Activated B cell treated with CpG ODN at 0.5 μM for 24 hours (primary cell): ENCODE measurements at regions not wholly inside any gene's neighbourhood (a gene's known extent, or its start where the extent isn't known, plus 50 kb on each side); places are given as distances from the start of the nearest gene placed in this dataset.

ENCODE experiments used
- ATAC-seq: fragments of 200-7000 bp; cut with Tn5 transposase; one replicate; pipeline ENCODE4 v1.10.0; 2021; ENCODE audit warnings: low read depth, mild to moderate bottlenecking, moderate library complexity
- CTCF ChIA-PET: fragments of 350-600 bp; sonication (Branson Sonifier 250); formaldehyde crosslinking; loops from one replicate; lab custom pipeline; 2021; ENCODE audit warnings: antibody characterized with exemption; lab: Charles Lee
- POLR2A ChIA-PET: fragments of 350-600 bp; sonication (Branson Sonifier 250); formaldehyde crosslinking; loops from one replicate; lab custom pipeline; 2021; ENCODE audit warnings: antibody characterized with exemption; lab: Charles Lee
- DNase-seq: peaks from one replicate; pipeline ENCODE4 v3.0.0; 2022
- H3K27ac Mint-ChIP-seq: one replicate; pipeline ENCODE4 v1.8.0; 2020; ENCODE audit warnings: mixed read lengths
- H3K27me3 Mint-ChIP-seq: one replicate; pipeline ENCODE4 v1.8.0; 2021; ENCODE audit warnings: mixed read lengths
- H3K36me3 Mint-ChIP-seq: one replicate; pipeline ENCODE4 v1.8.0; 2021; ENCODE audit warnings: low read depth, mixed read lengths
- H3K4me1 Mint-ChIP-seq: one replicate; pipeline ENCODE4 v1.8.0; 2021; ENCODE audit warnings: mixed read lengths
- H3K4me3 Mint-ChIP-seq: one replicate; pipeline ENCODE4 v1.8.0; 2020; ENCODE audit warnings: mild to moderate bottlenecking, mixed read lengths
- H3K9me3 Mint-ChIP-seq: one replicate; pipeline ENCODE4 v1.8.0; 2020; ENCODE audit warnings: mixed read lengths
- intact Hi-C: fragments of 100-400 bp; cut with micrococcal nuclease; formaldehyde crosslinking; loops from one replicate; pipeline ENCODE4 v1.15.1; 2024
- TF ChIP-seq, protein P1 (sequence below): fragments of 200-600 bp; IDR thresholded peaks from one replicate; pipeline ENCODE4 v1.8.0; 2022; ENCODE audit warnings: antibody characterized with exemption, mild to moderate bottlenecking

DNA sequence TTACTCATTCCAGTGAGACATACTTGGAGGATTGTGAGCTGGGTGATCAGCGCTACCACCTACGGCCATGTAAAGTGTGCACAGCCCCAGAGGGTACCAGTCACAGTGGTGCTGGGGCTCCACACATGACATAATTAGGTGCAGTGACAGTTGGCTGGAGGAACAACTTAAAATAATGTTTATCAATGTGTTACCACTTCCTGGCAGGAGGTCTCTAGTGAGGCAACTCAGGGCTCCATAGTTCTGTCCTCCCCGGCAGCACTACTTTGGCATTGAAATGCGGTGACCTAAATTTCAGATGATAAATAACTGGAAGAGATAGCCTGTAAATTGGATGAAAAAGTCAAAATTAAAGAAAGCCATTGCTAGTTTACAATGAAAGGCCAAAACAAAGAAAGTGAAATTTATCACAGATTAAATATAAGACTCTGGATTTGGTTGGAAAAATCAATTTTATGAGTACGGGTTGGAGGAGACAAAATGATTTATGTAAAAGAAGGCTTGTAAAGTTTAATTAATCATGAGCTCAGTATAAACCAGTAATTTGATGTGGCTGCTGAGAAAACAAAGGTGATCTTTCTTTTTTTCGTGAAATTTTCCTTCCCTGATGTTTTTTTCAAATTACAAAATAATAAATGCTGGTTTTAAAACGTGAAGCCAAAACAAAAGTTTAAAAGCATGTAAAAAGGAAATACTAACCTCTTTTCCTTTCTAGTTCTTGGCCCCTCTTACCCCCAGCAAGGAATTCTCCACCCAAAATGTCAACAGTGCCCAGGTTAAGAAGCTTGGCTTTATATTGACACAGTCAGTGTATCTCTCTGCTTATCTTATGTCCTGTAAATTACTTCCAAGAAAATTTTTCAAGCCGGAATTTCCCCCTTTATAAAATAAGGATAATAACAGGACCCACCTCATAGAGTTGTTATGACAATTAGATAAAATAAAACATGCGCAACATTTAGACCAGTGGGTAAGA lies 126.7 kb upstream of the NOX3 start:
- ATAC-seq (no peak), DNase-seq (no peak)
- Mint-ChIP-seq H3K4me3 (no peak overlapping the region), H3K4me1 (no peaks in the 10 kb centered on the region), H3K27me3 (no peaks in the 10 kb centered on the region), H3K36me3 (no peaks in the 10 kb centered on the region), H3K9me3 (no peaks in the 10 kb centered on the region), H3K27ac (no peak overlapping the region)
- POLR2A ChIA-PET: no interaction called here
- intact Hi-C loops: no loop called here
- TF ChIP-seq, protein P1, sequence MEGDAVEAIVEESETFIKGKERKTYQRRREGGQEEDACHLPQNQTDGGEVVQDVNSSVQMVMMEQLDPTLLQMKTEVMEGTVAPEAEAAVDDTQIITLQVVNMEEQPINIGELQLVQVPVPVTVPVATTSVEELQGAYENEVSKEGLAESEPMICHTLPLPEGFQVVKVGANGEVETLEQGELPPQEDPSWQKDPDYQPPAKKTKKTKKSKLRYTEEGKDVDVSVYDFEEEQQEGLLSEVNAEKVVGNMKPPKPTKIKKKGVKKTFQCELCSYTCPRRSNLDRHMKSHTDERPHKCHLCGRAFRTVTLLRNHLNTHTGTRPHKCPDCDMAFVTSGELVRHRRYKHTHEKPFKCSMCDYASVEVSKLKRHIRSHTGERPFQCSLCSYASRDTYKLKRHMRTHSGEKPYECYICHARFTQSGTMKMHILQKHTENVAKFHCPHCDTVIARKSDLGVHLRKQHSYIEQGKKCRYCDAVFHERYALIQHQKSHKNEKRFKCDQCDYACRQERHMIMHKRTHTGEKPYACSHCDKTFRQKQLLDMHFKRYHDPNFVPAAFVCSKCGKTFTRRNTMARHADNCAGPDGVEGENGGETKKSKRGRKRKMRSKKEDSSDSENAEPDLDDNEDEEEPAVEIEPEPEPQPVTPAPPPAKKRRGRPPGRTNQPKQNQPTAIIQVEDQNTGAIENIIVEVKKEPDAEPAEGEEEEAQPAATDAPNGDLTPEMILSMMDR: no peak
- CTCF ChIA-PET: no interaction called here

GRCh38 chr6:155580904-155581303 lies 125.3 kb upstream of the NOX3 start:
- Mint-ChIP-seq H3K27me3 (no peaks in the 10 kb centered on the region), H3K4me1 (no peaks in the 10 kb centered on the region), H3K9me3 (no peaks in the 10 kb centered on the region), H3K27ac (no peak overlapping the region), H3K4me3 (no peak overlapping the region), H3K36me3 (no peaks in the 10 kb centered on the region)
- intact Hi-C loops: no loop called here
- TF ChIP-seq, protein P1: no peak
- DNase-seq (no peak), ATAC-seq (no peak)
- POLR2A ChIA-PET: no interaction called here
- CTCF ChIA-PET: no interaction called here

DNA sequence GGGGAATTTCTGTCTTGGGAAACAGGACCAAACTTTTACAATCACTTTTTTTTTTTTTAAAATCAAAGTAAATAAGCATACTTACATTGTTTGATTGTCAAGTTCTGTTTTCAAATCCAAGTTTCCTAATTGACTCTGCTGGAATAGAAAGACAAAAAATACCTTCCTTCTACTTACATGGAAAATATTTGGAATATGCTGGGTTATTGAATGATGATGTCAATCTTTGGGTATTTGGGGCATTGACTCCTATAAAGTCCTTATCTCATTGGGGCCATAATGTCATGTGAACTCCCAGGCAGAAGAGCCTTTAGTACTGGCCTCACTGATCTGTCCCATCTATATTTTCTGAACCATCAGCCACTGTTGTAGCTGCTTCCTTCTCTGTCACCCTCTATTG lies 122.6 kb upstream of the NOX3 start:
- H3K4me1 Mint-ChIP-seq: no peaks in the 10 kb centered on the region
- H3K27ac Mint-ChIP-seq: no peak overlapping the region

DNA sequence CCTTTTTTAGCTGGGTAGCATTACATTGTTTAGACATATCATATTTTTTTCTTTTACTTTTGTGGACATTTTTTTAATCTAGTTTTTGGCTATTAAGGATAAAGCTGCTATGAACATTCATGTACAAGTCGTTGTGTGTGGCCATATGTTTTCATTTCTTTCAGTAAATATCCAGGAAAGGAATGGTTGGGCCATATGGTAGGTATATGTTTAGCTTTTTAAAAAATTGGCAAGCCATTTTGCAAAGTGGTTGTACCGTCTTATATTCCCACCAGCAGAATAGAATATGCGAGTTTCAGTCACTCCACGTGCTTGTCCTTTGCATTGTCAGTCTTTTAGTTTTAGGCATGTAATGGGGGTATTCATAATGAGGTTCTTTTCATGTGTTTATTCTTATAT lies 106.3 kb upstream of the NOX3 start:
- DNase-seq: no peak
- no peak overlapping the region for H3K4me3 Mint-ChIP-seq
- no peak overlapping the region for H3K27ac Mint-ChIP-seq
- TF ChIP-seq, protein P1: no peak
- ATAC-seq: no peak
- no peaks in the 10 kb centered on the region for H3K36me3 Mint-ChIP-seq
- peaks cover 2% of the 10 kb centered on the region for H3K9me3 Mint-ChIP-seq
- intact Hi-C loops: no loop called here
- no peaks in the 10 kb centered on the region for H3K4me1 Mint-ChIP-seq
- ChIA-PET POLR2A (no interaction called here), CTCF (no interaction called here)
- H3K27me3 Mint-ChIP-seq: peaks cover 6% of the 10 kb centered on the region

More for the DNA sequence above, 122.6 kb upstream of the NOX3 start:
- DNase-seq (no peak), ATAC-seq (no peak)
- intact Hi-C loops: no loop called here
- H3K36me3 Mint-ChIP-seq: no peaks in the 10 kb centered on the region
- TF ChIP-seq, protein P1: no peak
- H3K27me3 Mint-ChIP-seq: peaks cover 19% of the 10 kb centered on the region
- ChIA-PET CTCF (no interaction called here), POLR2A (no interaction called here)
- H3K4me3 Mint-ChIP-seq: no peak overlapping the region
- no peaks in the 10 kb centered on the region for H3K9me3 Mint-ChIP-seq

DNA sequence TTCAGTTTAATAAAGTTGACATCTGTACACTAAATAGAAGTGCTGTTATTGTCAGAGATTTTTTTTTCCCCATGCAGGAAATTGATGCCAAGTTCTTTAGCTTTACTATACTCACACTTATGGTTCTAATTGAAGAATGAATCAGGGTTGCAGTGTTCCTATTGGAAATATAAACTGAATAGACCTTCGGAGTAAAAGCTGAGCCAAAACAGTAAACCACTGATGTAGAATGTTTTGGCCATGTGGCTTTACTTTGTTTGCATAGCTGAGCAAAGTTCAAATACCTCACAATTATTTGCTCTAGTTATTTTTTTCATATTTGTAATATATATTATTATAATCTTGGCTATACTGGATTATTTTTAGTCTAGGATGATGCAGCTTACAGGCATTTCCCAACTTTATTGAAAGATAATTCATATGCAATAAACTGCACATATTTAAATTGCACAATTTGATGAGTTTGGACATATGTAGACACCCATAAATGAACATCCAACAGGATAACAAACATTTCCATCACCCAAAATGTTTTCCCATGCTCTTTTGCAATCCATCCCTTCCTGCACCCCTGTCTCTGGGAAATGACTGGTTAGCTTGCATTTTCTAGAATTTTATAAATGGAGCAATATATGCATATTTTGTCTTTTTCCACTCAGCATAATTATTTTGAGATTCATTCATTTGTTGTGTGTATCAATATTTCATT lies 105.8 kb upstream of the NOX3 start:
- TF ChIP-seq, protein P1: no peak
- Mint-ChIP-seq H3K4me1 (no peaks in the 10 kb centered on the region), H3K27me3 (peaks cover 7% of the 10 kb centered on the region), H3K36me3 (no peaks in the 10 kb centered on the region), H3K27ac (no peak overlapping the region), H3K9me3 (peaks cover 2% of the 10 kb centered on the region), H3K4me3 (no peak overlapping the region)
- no peak for ATAC-seq
- no peak for DNase-seq
- CTCF ChIA-PET: no interaction called here
- intact Hi-C loops: no loop called here
- POLR2A ChIA-PET: no interaction called here
